ENCODE measurements at regions not wholly inside any gene's neighbourhood (a gene's known extent, or its start where the extent isn't known, plus 50 kb on each side); places are given as distances from the start of the nearest gene placed in this dataset.

- TF ChIP-seq CTCF (IDR thresholded peaks at IDR 0.05) (no peak), EP300 (IDR thresholded peaks at IDR 0.05) (no peak), POLR2A (IDR thresholded peaks at IDR 0.05) (no peak)
Observed at GRCh38 chr6:14903176-14904038, 342.5 kb upstream of the JARID2 start.

All from upper lobe of left lung (tissue), 4 donors.